T47D (cell line): ENCODE measurements at regions not wholly inside any gene's neighbourhood (a gene's known extent, or its start where the extent isn't known, plus 50 kb on each side); places are given as distances from the start of the nearest gene placed in this dataset.
A peak's percentile ranks its signal among the peaks of the same experiment; 100 is the strongest.
"Not testable (repeated sequence)": the region's sequence is repeated elsewhere in the genome, so short reads cannot be mapped to it uniquely, and the experiment has no call there.

Experiments
- DNase-seq, 2 experiments: peaks; one replicate each; pipeline versions ENCODE4 v3.0.0 to v3.0.0-alpha.2; 2011 to 2012; ENCODE audit warnings: low read depth in 1 of 2, low spot score in 1 of 2
- JUND ChIP-seq: IDR thresholded peaks from 2 replicates; pipeline ENCODE4 v1.6.1; 2012; ENCODE audit warnings: low read depth
- in situ Hi-C: cut with HindIII; loops from 2 replicates; pipeline ENCODE4 v1.10.0; 2016; ENCODE audit warnings: low sequenced_read_pairs, low pct_unique_long_range_greater_than_20kb

- in situ Hi-C loops, result no loop called here
- no peak for DNase-seq
- TF ChIP-seq JUND, result no peak
Measured at GRCh38 chr3:11739706-11740105, 96.0 kb upstream of the VGLL4 start.

- no peak for TF ChIP-seq JUND
- in situ Hi-C loops, result no loop called here
- no peak for DNase-seq
Measured at GRCh38 chr3:11739123-11739522, 95.4 kb upstream of the VGLL4 start.

GRCh38 chr3:11737742-11738141 is 94.0 kb upstream of the VGLL4 start:
- TF ChIP-seq JUND, result no peak
- DNase-seq, result no peak
- in situ Hi-C loops, result no loop called here

GRCh38 chr3:11736136-11736833 is 92.6 kb upstream of the VGLL4 start:
- no peak for DNase-seq
- in situ Hi-C loops, result no loop called here
- no peak for TF ChIP-seq JUND

- TF ChIP-seq JUND, result no peak
- peak in 1 of 2 experiments; percentile 56 for DNase-seq
- in situ Hi-C loops, result no loop called here
Measured at GRCh38 chr3:11735638-11736037, 91.9 kb upstream of the VGLL4 start.

- DNase-seq, in situ Hi-C loops: not testable (repeated sequence)
Measured at GRCh38 chr3:11735111-11735510, 91.4 kb upstream of the VGLL4 start.

- DNase-seq, result no peak
- in situ Hi-C loops, result no loop called here
- TF ChIP-seq JUND, result no peak
Measured at GRCh38 chr3:11733914-11734313, 90.2 kb upstream of the VGLL4 start.

GRCh38 chr3:11727207-11727606 is 83.5 kb upstream of the VGLL4 start:
- TF ChIP-seq JUND, result no peak
- DNase-seq, result no peak
- in situ Hi-C loops, result no loop called here

GRCh38 chr3:11726146-11726545 is 82.4 kb upstream of the VGLL4 start:
- in situ Hi-C loops, result no loop called here
- no peak for TF ChIP-seq JUND
- DNase-seq, result no peak

GRCh38 chr3:11725340-11725641 is 81.6 kb upstream of the VGLL4 start:
- in situ Hi-C loops, DNase-seq: not testable (repeated sequence)

GRCh38 chr3:11724615-11725339 is 81.1 kb upstream of the VGLL4 start:
- DNase-seq, result no peak
- TF ChIP-seq JUND, result no peak
- in situ Hi-C loops, result no loop called here

- TF ChIP-seq JUND, result no peak
- DNase-seq, result no peak
- in situ Hi-C loops, result no loop called here
Measured at GRCh38 chr3:11721479-11721878, 77.8 kb upstream of the VGLL4 start.

- no peak for TF ChIP-seq JUND
- DNase-seq, result peak in 1 of 2 experiments; percentile 35
- in situ Hi-C loops, result no loop called here
Measured at GRCh38 chr3:11720917-11721411, 77.2 kb upstream of the VGLL4 start.
